Breast epithelium (tissue), 3 donors: ENCODE measurements at regions not wholly inside any gene's neighbourhood (a gene's known extent, or its start where the extent isn't known, plus 50 kb on each side); places are given as distances from the start of the nearest gene placed in this dataset.

Experiments
- CTCF ChIP-seq, 3 donors: fragments of 450-650 bp; IDR thresholded peaks; one replicate each; pipeline ENCODE4 v1.5.1; 2016 to 2017; ENCODE audit warnings: antibody characterized with exemption in 3 of 3, mild to moderate bottlenecking in 3 of 3, moderate library complexity in 3 of 3
- POLR2A ChIP-seq: fragments of 450-650 bp; IDR thresholded peaks from one replicate; pipeline ENCODE4 v1.6.1; 2016; ENCODE audit warnings: antibody characterized with exemption, mild to moderate bottlenecking, moderate library complexity

GRCh38 chr21:35976929-35977328 lies 83.4 kb downstream of the SETD4 start:
- no peak for TF ChIP-seq CTCF (IDR thresholded peaks at IDR 0.05)
- no peak for TF ChIP-seq POLR2A
